Stimulated activated naive CD8-positive, alpha-beta T cell treated with anti-CD3 and anti-CD28 coated beads, Interleukin-15, amount 100 ng/mL, for 72 hours (primary cell): ENCODE measurements at regions not wholly inside any gene's neighbourhood (a gene's known extent, or its start where the extent isn't known, plus 50 kb on each side); places are given as distances from the start of the nearest gene placed in this dataset.
A peak's percentile ranks its signal among the peaks of the same experiment; 100 is the strongest.
"Not testable (repeated sequence)": the region's sequence is repeated elsewhere in the genome, so short reads cannot be mapped to it uniquely, and the experiment has no call there.

Source experiments
- ATAC-seq: fragments of 150-1000 bp; cut with Tn5 transposase; 2 replicates; pipeline ENCODE4 v1.10.0; 2021; ENCODE audit warnings: mild to moderate bottlenecking, moderate library complexity
- DNase-seq, 2 donors: peaks; one replicate each; pipeline ENCODE4 v3.0.0; 2021 to 2022
- H3K27ac Mint-ChIP-seq, 2 donors: one replicate each; pipeline ENCODE4 v1.8.0; 2022; ENCODE audit warnings: mild to moderate bottlenecking in 2 of 2, mixed read lengths in 2 of 2, moderate library complexity in 2 of 2
- H3K27me3 Mint-ChIP-seq: one replicate; pipeline ENCODE4 v1.8.0; 2022; ENCODE audit warnings: mixed read lengths
- H3K4me1 Mint-ChIP-seq: one replicate; pipeline ENCODE4 v1.8.0; 2022; ENCODE audit warnings: mild to moderate bottlenecking, mixed read lengths
- H3K4me3 Mint-ChIP-seq, 2 donors: one replicate each; pipeline ENCODE4 v1.8.0; 2022; ENCODE audit warnings: mild to moderate bottlenecking in 2 of 2, mixed read lengths in 2 of 2, moderate library complexity in 1 of 2
- H3K9me3 Mint-ChIP-seq, 2 donors: one replicate each; pipeline ENCODE4 v1.8.0; 2022; ENCODE audit warnings: mixed read lengths in 2 of 2

DNA sequence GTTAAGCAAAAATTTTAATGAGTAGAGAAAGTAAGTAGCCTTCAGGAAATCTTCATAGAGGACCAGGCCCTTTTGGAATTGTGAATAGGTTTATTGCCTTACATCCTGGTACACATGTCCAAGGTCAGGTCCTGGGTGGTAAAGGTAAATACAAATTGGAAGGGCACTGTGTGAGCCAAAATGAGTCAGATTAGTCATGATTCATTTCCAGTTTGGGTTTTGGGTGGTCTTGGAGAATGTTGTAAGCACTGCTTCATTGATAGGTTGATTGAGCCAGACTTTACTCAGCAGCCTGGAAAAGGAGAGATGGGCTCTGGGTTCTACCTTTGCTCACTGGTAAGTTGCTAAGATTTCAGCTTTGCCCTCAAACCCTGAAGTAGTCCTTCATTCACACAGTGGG is 82.5 kb upstream of the ZNF169 start:
- H3K9me3 Mint-ChIP-seq: no peaks in the 10 kb centered on the region
- DNase-seq (no peak), ATAC-seq (no peak)
- peaks cover 84% of the 10 kb centered on the region for H3K4me1 Mint-ChIP-seq
- H3K27me3 Mint-ChIP-seq: no peaks in the 10 kb centered on the region
- no peak overlapping the region for H3K4me3 Mint-ChIP-seq
- H3K27ac Mint-ChIP-seq: peak overlapping the region in 1 of 2 donors; percentile 70

- Mint-ChIP-seq H3K4me3 (no peak overlapping the region), H3K27me3 (no peaks in the 10 kb centered on the region), H3K9me3 (no peaks in the 10 kb centered on the region), H3K4me1 (peaks cover 71% of the 10 kb centered on the region), H3K27ac (no peak overlapping the region)
- peak; percentile 76 for ATAC-seq
- DNase-seq: no peak
Measured at GRCh38 chr9:94178927-94179326, 80.2 kb upstream of the ZNF169 start.

GRCh38 chr9:94181408-94182181 is 77.5 kb upstream of the ZNF169 start:
- ATAC-seq: no peak
- Mint-ChIP-seq H3K27ac (peak overlapping the region in 1 of 2 donors; percentile 11), H3K9me3 (no peaks in the 10 kb centered on the region), H3K4me3 (no peak overlapping the region), H3K4me1 (peaks cover 47% of the 10 kb centered on the region), H3K27me3 (no peaks in the 10 kb centered on the region)
- no peak for DNase-seq

GRCh38 chr9:94182532-94182931 is 76.6 kb upstream of the ZNF169 start:
- H3K4me3 Mint-ChIP-seq: no peak overlapping the region
- ATAC-seq (no peak), DNase-seq (no peak)
- no peak overlapping the region for H3K27ac Mint-ChIP-seq
- H3K9me3 Mint-ChIP-seq: no peaks in the 10 kb centered on the region
- no peaks in the 10 kb centered on the region for H3K27me3 Mint-ChIP-seq
- peaks cover 38% of the 10 kb centered on the region for H3K4me1 Mint-ChIP-seq

- ATAC-seq: peak; percentile 67
Measured at GRCh38 chr9:94183240-94183999, 75.7 kb upstream of the ZNF169 start.

DNA sequence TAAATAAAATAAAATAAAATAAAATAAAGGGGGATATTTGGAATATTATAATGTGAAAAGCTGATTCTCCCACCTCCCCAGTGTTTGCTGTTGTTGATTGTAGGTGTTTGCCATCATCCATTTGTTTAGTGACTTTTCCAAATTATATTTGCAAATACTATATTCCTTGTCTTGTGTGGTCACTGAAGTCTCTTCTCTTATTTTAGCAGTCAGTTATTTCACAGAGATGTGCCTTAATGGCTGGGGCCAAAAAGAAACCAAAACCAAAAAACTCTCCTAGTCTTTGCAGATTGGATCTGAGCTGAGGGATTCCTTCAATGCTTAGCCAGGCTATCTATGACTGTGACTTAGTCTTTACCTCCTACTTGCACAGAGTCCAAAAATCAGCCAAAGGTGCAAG is 70.9 kb upstream of the ZNF169 start:
- H3K27me3 Mint-ChIP-seq: no peaks in the 10 kb centered on the region
- ATAC-seq: no peak
- no peak overlapping the region for H3K4me3 Mint-ChIP-seq
- peaks cover 26 to 40% of the 10 kb centered on the region in 2 donors for H3K9me3 Mint-ChIP-seq
- no peak overlapping the region for H3K27ac Mint-ChIP-seq
- H3K4me1 Mint-ChIP-seq: peaks cover 4% of the 10 kb centered on the region
- no peak for DNase-seq

More at GRCh38 chr9:94183240-94183999, 75.7 kb upstream of the ZNF169 start:
- H3K4me1 Mint-ChIP-seq: peaks cover 36% of the 10 kb centered on the region
- H3K27me3 Mint-ChIP-seq: no peaks in the 10 kb centered on the region
- no peak overlapping the region for H3K4me3 Mint-ChIP-seq
- H3K9me3 Mint-ChIP-seq: peaks cover 4 to 6% of the 10 kb centered on the region in 2 donors
- H3K27ac Mint-ChIP-seq: peak overlapping the region in 1 of 2 donors; percentile 55
- DNase-seq: no peak

DNA sequence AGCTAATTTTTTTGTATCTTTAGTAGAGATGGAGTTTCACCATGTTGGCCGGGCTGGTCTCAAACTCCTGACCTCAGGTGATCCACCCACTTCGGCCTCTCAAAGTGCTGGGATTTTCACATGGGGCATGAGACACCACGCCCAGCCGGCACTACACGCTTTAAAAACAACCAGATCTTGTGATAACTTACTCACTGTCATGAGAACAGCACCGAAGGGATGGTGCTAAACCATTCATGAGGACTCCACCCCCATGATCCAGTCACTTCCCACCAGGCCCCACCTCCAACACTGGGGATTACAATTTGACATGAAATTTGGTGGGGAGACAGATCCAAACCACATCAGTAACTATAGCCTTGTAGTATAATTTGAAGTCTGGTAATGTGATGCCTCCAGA is 67.4 kb upstream of the ZNF169 start:
- H3K27me3 Mint-ChIP-seq, ATAC-seq, H3K4me3 Mint-ChIP-seq, H3K4me1 Mint-ChIP-seq, DNase-seq, H3K27ac Mint-ChIP-seq: not testable (repeated sequence)
- peaks cover 55 to 67% of the 10 kb centered on the region in 2 donors for H3K9me3 Mint-ChIP-seq

GRCh38 chr9:94198414-94198813 is 60.7 kb upstream of the ZNF169 start:
- Mint-ChIP-seq H3K4me3 (no peak overlapping the region), H3K27ac (no peak overlapping the region), H3K27me3 (no peaks in the 10 kb centered on the region), H3K4me1 (no peaks in the 10 kb centered on the region), H3K9me3 (peaks cover 36 to 42% of the 10 kb centered on the region in 2 donors)
- DNase-seq (no peak), ATAC-seq (no peak)

DNA sequence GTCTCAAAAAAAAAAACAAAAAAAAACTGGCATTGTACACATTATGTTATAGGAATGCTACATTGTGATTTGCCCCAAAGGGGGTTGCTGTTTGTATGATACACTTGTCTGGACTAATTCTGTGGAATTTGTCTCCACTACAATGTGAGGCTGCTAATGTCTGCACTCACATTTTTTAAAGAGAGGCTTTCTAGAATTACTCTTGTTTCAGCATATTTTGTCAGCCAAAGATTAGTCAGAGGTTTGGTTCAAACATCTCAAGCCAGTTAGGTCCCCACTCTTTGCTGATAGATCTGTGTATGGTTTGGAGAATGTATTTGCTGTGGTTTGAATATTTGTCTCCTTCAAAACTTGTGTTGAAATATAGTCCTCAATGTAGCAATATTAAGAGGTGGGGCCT is 59.3 kb upstream of the ZNF169 start:
- no peak for DNase-seq
- ATAC-seq: no peak
- Mint-ChIP-seq H3K4me1 (no peaks in the 10 kb centered on the region), H3K9me3 (peaks cover 34 to 46% of the 10 kb centered on the region in 2 donors), H3K27ac (peak overlapping the region in 1 of 2 donors; percentile 87), H3K4me3 (no peak overlapping the region), H3K27me3 (no peaks in the 10 kb centered on the region)

DNA sequence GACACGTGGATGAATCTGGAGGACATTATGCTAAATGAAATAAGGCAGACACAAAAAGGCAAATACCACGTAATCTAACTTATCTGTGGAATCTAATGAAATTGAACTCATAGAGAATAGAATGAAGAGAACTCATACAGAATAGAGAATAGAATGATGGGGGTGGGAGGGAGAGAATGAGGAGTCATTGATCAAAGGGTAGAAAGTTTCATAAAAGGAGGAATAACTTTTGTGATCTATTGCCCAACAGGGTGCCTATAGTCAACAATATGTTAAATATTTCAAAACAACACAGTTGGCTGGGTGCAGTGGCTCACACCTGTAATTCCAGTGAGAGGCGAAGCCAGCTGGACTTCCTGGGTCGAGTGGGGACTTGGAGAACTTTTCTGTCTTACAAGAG is 54.9 kb upstream of the ZNF169 start:
- Mint-ChIP-seq H3K9me3 (peaks cover 14 to 24% of the 10 kb centered on the region in 2 donors), H3K4me3 (no peak overlapping the region), H3K4me1 (no peaks in the 10 kb centered on the region), H3K27ac (no peak overlapping the region), H3K27me3 (no peaks in the 10 kb centered on the region)
- DNase-seq (no peak), ATAC-seq (no peak)

DNA sequence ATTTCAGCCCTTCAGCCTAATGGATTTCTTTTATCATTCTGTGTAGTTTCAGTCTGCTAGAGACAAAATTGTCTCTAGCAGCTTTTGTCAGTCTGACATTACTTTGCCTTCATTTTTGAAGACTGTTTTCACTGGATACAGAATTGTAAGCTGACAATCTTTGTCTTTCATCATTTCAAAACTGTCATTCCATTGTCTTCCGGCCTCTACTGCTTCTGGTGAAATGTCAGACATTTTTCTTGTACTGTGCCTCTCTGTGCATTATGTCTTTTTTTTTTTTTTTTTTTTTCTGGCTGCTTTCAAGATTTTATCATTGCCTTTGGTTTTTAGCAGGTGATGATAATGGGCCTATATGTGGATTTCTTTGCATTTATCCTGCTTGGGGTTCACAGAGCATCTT is 51.3 kb upstream of the ZNF169 start:
- no peaks in the 10 kb centered on the region for H3K4me1 Mint-ChIP-seq
- H3K4me3 Mint-ChIP-seq: no peak overlapping the region
- no peak for DNase-seq
- H3K27ac Mint-ChIP-seq: no peak overlapping the region
- H3K9me3 Mint-ChIP-seq: peaks cover 8 to 14% of the 10 kb centered on the region in 2 donors
- H3K27me3 Mint-ChIP-seq: no peaks in the 10 kb centered on the region
- ATAC-seq: no peak
